ENCODE measurements at regions not wholly inside any gene's neighbourhood (a gene's known extent, or its start where the extent isn't known, plus 50 kb on each side); places are given as distances from the start of the nearest gene placed in this dataset.
"Not testable (repeated sequence)": the region's sequence is repeated elsewhere in the genome, so short reads cannot be mapped to it uniquely, and the experiment has no call there.

GRCh38 chr11:57905439-57905838, 118.2 kb upstream of the OR9Q1 start:
- Histone ChIP-seq H3K27me3 (ENCODE audit: control insufficient read depth, insufficient read depth, low read length) (no peaks in the 10 kb centered on the region), H3K36me3 (ENCODE audit: control insufficient read depth, insufficient read depth, low read length) (no peaks in the 10 kb centered on the region), H3K4me3 (ENCODE audit: low read depth, low read length) (no peak overlapping the region)
- no peak for TF ChIP-seq CTCF (IDR thresholded peaks at IDR 0.05; ENCODE audit: insufficient read depth, low read length, poor library complexity, severe bottlenecking)
- DNase-seq (ENCODE audit: low read depth), result no peak

DNA sequence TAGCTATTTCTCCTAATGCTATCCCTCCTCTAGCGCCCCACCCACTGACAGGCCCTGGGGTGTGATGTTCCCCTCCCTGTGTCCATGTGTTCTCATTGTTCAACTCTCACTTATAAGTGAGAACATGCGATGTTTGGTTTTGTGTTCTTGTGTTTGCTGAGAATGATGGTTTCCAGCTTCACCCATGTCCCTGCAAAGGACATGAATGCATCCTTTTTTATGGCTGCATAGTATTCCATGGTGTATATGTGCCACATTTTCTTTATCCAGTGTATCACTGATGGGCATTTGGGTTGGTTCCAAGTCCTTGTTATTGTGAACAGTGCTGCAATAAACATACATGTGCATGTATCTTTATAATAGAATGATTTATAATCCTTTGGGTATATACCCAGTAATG, 115.3 kb upstream of the OR9Q1 start:
- DNase-seq (ENCODE audit: low read depth); H3K27me3 ChIP-seq (ENCODE audit: control insufficient read depth, insufficient read depth, low read length); H3K4me3 ChIP-seq (ENCODE audit: low read depth, low read length); H3K36me3 ChIP-seq (ENCODE audit: control insufficient read depth, insufficient read depth, low read length): not testable (repeated sequence)

GRCh38 chr11:57911522-57911921, 112.2 kb upstream of the OR9Q1 start:
- DNase-seq (ENCODE audit: low read depth); H3K36me3 ChIP-seq (ENCODE audit: control insufficient read depth, insufficient read depth, low read length); H3K27me3 ChIP-seq (ENCODE audit: control insufficient read depth, insufficient read depth, low read length); H3K4me3 ChIP-seq (ENCODE audit: low read depth, low read length): not testable (repeated sequence)

GRCh38 chr11:57913715-57914704, 109.7 kb upstream of the OR9Q1 start:
- no peak for DNase-seq (ENCODE audit: low read depth)
- Histone ChIP-seq H3K4me3 (ENCODE audit: low read depth, low read length) (no peak overlapping the region), H3K27me3 (ENCODE audit: control insufficient read depth, insufficient read depth, low read length) (no peaks in the 10 kb centered on the region), H3K36me3 (ENCODE audit: control insufficient read depth, insufficient read depth, low read length) (no peaks in the 10 kb centered on the region)
- TF ChIP-seq CTCF (IDR thresholded peaks at IDR 0.05; ENCODE audit: insufficient read depth, low read length, poor library complexity, severe bottlenecking), result no peak

GRCh38 chr11:57917632-57918031, 106.0 kb upstream of the OR9Q1 start:
- no peaks in the 10 kb centered on the region for H3K36me3 ChIP-seq (ENCODE audit: control insufficient read depth, insufficient read depth, low read length)
- no peak for TF ChIP-seq CTCF (IDR thresholded peaks at IDR 0.05; ENCODE audit: insufficient read depth, low read length, poor library complexity, severe bottlenecking)
- no peak for DNase-seq (ENCODE audit: low read depth)
- H3K27me3 ChIP-seq (ENCODE audit: control insufficient read depth, insufficient read depth, low read length), result no peaks in the 10 kb centered on the region
- no peak overlapping the region for H3K4me3 ChIP-seq (ENCODE audit: low read depth, low read length)

GRCh38 chr11:57920971-57921370, 102.7 kb upstream of the OR9Q1 start:
- TF ChIP-seq CTCF (IDR thresholded peaks at IDR 0.05; ENCODE audit: insufficient read depth, low read length, poor library complexity, severe bottlenecking), result no peak

DNA sequence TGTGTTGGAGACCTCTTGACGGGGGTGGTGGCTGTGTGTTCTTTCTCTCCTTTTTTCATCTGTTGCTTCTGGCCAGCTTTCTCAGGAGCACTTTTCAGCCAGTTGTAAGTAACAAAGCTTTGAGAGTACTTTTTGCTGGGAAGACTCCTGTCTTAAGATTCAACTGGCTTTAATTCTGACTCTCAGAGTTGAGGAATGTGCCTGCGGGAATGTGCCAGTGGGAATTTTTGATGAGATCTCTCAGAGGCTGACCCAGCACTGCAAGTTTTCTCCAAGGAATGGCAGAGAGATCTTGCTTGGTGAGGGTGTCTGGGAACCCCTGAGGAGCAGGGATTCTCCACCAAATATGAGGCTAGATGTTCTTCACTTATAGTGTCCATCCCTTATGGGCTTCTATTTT, 91.6 kb upstream of the OR9Q1 start:
- TF ChIP-seq CTCF (IDR thresholded peaks at IDR 0.05; ENCODE audit: insufficient read depth, low read length, poor library complexity, severe bottlenecking), result no peak
- DNase-seq (ENCODE audit: low read depth), result no peak
- no peak overlapping the region for H3K4me3 ChIP-seq (ENCODE audit: low read depth, low read length)
- H3K27me3 ChIP-seq (ENCODE audit: control insufficient read depth, insufficient read depth, low read length), result no peaks in the 10 kb centered on the region
- H3K36me3 ChIP-seq (ENCODE audit: control insufficient read depth, insufficient read depth, low read length), result no peaks in the 10 kb centered on the region

More at GRCh38 chr11:57920971-57921370, 102.7 kb upstream of the OR9Q1 start:
- Histone ChIP-seq H3K4me3 (ENCODE audit: low read depth, low read length) (no peak overlapping the region), H3K27me3 (ENCODE audit: control insufficient read depth, insufficient read depth, low read length) (no peaks in the 10 kb centered on the region), H3K36me3 (ENCODE audit: control insufficient read depth, insufficient read depth, low read length) (no peaks in the 10 kb centered on the region)
- DNase-seq (ENCODE audit: low read depth), result no peak
